ENCODE measurements at regions not wholly inside any gene's neighbourhood (a gene's known extent, or its start where the extent isn't known, plus 50 kb on each side); places are given as distances from the start of the nearest gene placed in this dataset.

DNA sequence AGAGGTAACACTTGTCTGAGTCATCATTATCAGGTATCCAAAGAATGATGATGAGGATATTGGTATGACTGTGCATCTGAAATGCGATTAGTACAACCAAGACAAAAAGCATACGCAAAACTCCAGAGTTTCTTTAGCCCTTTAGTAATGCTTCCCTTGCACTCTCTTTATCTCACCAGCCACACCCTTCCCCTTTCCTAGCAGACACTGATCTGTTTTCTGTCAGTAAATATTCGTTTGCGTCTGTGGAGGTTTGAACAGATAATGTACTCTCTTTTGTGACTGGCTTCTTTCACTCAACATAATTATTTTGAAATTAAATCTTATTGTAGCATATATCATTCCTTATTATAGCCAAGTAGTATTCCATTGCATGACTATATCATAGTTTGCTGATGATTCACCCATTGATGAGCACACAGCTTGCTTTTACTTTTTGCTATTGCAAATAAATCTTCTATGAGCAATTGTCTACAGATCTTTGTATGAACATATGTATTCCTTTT, 775.7 kb downstream of the SLC6A15 start:
- Histone ChIP-seq H3K36me3 (ENCODE audit: control insufficient read depth, insufficient read depth, low read length) (no peaks in the 10 kb centered on the region), H3K27me3 (ENCODE audit: control insufficient read depth, insufficient read depth, low read length) (no peaks in the 10 kb centered on the region), H3K4me3 (ENCODE audit: low read depth, low read length) (no peak overlapping the region)
- no peak for FAIRE-seq
- peak; percentile 94 for DNase-seq (ENCODE audit: low read depth)
- TF ChIP-seq, protein P1, sequence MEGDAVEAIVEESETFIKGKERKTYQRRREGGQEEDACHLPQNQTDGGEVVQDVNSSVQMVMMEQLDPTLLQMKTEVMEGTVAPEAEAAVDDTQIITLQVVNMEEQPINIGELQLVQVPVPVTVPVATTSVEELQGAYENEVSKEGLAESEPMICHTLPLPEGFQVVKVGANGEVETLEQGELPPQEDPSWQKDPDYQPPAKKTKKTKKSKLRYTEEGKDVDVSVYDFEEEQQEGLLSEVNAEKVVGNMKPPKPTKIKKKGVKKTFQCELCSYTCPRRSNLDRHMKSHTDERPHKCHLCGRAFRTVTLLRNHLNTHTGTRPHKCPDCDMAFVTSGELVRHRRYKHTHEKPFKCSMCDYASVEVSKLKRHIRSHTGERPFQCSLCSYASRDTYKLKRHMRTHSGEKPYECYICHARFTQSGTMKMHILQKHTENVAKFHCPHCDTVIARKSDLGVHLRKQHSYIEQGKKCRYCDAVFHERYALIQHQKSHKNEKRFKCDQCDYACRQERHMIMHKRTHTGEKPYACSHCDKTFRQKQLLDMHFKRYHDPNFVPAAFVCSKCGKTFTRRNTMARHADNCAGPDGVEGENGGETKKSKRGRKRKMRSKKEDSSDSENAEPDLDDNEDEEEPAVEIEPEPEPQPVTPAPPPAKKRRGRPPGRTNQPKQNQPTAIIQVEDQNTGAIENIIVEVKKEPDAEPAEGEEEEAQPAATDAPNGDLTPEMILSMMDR (IDR thresholded peaks at IDR 0.05; ENCODE audit: insufficient read depth, low read length, severe bottlenecking), result no peak

DNA sequence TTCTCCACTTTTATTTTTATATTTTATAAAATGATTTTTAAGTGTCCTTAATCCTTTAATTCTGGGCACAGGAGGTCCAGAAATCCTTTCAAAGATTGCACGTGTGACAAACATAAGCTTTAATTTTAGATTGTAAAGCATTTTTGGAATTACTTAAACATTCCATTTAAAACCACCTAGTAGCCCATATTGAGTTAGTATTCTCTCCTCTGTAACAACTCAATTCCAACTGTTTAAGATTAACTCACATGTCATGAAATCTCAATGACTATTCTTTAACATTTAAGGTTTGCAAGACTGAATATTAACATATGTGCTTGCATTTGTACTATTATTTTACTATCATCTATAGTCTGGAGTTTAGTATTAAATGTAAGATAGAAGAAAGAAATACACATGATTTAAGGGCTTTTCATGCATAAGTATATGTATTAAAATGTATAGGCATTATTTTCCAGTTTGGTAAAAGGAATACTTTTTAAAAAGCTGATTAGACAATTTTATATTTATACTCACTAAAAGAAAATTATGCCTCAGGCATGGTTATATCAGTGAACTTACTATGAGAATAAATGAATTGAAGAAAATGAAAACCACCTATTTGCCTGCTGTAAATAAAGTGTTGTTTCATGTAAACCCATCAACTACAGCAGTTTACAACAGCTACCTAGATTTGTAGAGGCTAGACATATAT, 776.9 kb downstream of the SLC6A15 start:
- no peaks in the 10 kb centered on the region for H3K27me3 ChIP-seq (ENCODE audit: control insufficient read depth, insufficient read depth, low read length)
- TF ChIP-seq, protein P1 (IDR thresholded peaks at IDR 0.05; ENCODE audit: insufficient read depth, low read length, severe bottlenecking), result no peak
- H3K4me3 ChIP-seq (ENCODE audit: low read depth, low read length), result no peak overlapping the region
- DNase-seq (ENCODE audit: low read depth) (no peak), FAIRE-seq (no peak)
- H3K36me3 ChIP-seq (ENCODE audit: control insufficient read depth, insufficient read depth, low read length), result no peaks in the 10 kb centered on the region

DNA sequence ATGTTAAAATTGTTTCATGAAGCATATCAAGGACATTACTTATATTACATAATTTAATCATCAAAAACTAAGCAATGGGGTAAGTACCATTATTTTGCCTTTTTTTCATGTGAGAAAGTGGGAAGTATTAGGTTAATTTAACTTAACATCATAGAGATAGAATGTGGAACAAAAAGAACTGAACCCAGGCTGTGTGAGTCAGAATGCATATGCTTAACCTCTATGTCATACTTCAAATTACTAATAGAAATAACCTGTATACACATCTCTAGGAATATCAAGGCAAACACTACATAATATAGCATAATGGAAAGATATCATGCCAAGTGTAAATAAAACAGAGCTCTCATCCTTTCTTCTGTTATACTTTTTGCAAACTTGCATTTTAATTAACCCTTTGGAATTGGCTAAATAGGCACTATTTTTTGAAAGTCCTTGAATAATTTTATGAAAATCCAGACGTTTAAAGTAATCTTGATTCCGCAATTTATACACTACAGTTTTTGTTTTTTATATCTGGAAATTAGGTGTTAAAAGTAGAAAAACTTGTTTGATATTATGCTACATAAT, 777.7 kb downstream of the SLC6A15 start:
- FAIRE-seq (no peak), DNase-seq (ENCODE audit: low read depth) (peak; percentile 73)
- H3K36me3 ChIP-seq (ENCODE audit: control insufficient read depth, insufficient read depth, low read length), result no peaks in the 10 kb centered on the region
- TF ChIP-seq, protein P1 (IDR thresholded peaks at IDR 0.05; ENCODE audit: insufficient read depth, low read length, severe bottlenecking), result no peak
- H3K27me3 ChIP-seq (ENCODE audit: control insufficient read depth, insufficient read depth, low read length), result no peaks in the 10 kb centered on the region
- no peak overlapping the region for H3K4me3 ChIP-seq (ENCODE audit: low read depth, low read length)

DNA sequence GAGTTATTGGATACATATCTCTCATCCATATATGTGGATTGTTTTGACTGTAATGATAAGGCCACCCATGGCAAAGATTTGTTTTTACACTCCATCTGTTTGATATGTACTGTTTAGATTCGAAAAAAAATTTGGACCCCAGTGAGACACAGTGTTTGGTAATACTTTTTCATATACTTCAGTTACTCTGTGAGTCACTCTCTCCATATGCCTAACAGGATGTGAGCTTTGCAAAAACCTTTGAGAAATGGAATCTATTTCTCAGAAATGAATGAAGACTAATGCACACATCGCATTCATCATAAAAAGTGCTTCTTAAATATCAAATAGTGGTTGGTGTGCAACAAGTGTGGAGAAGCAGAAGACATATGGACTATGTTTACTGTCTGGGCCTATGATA, 781.5 kb downstream of the SLC6A15 start:
- DNase-seq (ENCODE audit: low read depth) (peak; percentile 69), FAIRE-seq (no peak)
- TF ChIP-seq, protein P1 (IDR thresholded peaks at IDR 0.05; ENCODE audit: insufficient read depth, low read length, severe bottlenecking), result no peak
- H3K27me3 ChIP-seq (ENCODE audit: control insufficient read depth, insufficient read depth, low read length), result no peaks in the 10 kb centered on the region
- H3K36me3 ChIP-seq (ENCODE audit: control insufficient read depth, insufficient read depth, low read length), result no peaks in the 10 kb centered on the region
- no peak overlapping the region for H3K4me3 ChIP-seq (ENCODE audit: low read depth, low read length)

DNA sequence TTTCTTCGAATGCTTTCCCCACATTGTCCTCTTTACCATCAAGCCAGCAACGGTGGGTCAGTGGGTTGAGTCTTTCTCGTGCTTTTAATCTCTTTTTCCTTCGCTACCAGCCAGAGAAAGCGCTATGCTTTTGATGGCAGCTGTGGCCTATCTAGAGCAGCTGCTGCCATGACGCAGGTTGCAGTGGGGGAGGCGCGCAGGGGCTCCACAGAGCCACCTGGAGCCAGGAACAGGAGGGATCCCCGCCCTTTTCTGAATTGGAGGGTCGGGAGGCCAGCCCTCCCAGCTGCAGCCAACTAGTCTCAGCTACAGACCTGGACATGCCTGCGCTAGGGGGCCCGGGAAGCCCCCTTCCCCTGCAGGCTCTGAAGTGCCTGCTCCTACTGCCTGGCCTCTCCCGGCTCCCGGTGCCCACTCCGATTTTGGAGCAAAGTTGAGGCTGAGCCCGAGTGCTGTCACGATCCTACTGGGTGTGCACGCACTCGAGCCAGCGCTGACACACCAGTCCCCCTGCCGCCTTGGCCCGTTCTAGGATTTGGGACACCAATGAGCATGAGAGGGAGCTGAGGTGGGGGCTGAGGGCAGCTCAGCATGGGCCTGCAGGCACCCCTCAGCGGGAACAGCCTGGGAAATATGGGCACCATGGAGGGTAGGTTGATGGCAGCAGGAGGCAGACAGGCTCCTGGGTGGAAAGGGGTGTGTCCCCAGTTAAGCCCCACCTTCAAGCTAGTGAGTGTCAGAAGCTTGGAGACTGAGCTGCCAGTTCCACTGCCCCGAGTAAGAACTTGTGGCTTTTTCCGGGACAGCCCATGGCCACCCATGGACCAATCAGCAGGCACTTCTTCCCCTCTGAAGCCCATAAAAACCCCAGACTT, 784.2 kb downstream of the SLC6A15 start:
- no peak for FAIRE-seq
- TF ChIP-seq, protein P1 (IDR thresholded peaks at IDR 0.05; ENCODE audit: insufficient read depth, low read length, severe bottlenecking), result no peak
- no peak for DNase-seq (ENCODE audit: low read depth)
- H3K27me3 ChIP-seq (ENCODE audit: control insufficient read depth, insufficient read depth, low read length), result no peaks in the 10 kb centered on the region
- no peak overlapping the region for H3K4me3 ChIP-seq (ENCODE audit: low read depth, low read length)
- no peaks in the 10 kb centered on the region for H3K36me3 ChIP-seq (ENCODE audit: control insufficient read depth, insufficient read depth, low read length)

Data from bronchial epithelial cell (primary cell).